ENCODE measurements at regions not wholly inside any gene's neighbourhood (a gene's known extent, or its start where the extent isn't known, plus 50 kb on each side); places are given as distances from the start of the nearest gene placed in this dataset.
A peak's percentile ranks its signal among the peaks of the same experiment; 100 is the strongest.

DNA sequence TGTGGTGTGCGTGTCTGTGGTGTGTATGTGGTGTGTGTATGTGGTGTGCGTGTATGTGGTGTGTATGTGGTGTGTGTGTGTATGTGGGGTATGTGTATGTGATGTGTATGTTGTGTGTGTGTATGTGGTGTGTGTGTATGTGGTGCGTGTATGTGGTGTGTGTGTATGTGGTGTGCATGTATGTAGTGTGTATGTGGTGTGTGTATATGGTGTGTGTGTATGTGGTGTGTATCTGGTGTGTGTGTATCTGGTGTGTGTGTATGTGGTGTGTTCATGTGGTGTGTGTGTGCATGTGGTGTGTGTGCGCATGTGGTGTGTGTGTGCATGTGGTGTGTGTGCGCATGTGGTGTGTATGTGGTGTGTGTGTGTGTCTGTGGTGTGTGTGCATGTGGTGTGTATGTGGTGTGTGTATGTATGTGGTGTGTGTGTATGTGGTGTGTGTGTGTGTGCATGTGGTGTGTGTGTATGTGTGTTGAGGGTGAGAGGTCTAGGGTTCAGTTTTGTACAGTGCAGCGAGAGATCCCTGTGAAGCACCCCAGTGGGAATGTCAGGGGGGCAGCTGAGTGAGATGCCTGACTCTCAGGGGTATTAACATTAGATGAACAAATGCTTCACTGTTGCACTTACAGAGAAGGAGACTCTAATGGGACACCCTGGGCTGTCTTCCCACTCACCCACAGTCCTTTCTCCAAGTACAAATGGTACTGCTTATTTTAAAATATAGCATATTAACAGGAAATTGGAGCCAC, 61.3 kb upstream of the MEDAG start:
- intact Hi-C loops (cut with DNase I): no loop called here
- Histone ChIP-seq H3K4me1 (no peaks in the 10 kb centered on the region), H3K4me3 (no peak overlapping the region), H3K27ac (no peak overlapping the region), H3K36me3 (no peaks in the 10 kb centered on the region), H3K27me3 (no peaks in the 10 kb centered on the region), H3K9me3 (no peaks in the 10 kb centered on the region)
- FAIRE-seq (no peak), DNase-seq (no peak), ATAC-seq (no peak)
- WGBS, 2 donors: 96 to 97% methylated on average over 6 of the region's 6 CpGs
- TF ChIP-seq, protein P1, sequence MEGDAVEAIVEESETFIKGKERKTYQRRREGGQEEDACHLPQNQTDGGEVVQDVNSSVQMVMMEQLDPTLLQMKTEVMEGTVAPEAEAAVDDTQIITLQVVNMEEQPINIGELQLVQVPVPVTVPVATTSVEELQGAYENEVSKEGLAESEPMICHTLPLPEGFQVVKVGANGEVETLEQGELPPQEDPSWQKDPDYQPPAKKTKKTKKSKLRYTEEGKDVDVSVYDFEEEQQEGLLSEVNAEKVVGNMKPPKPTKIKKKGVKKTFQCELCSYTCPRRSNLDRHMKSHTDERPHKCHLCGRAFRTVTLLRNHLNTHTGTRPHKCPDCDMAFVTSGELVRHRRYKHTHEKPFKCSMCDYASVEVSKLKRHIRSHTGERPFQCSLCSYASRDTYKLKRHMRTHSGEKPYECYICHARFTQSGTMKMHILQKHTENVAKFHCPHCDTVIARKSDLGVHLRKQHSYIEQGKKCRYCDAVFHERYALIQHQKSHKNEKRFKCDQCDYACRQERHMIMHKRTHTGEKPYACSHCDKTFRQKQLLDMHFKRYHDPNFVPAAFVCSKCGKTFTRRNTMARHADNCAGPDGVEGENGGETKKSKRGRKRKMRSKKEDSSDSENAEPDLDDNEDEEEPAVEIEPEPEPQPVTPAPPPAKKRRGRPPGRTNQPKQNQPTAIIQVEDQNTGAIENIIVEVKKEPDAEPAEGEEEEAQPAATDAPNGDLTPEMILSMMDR (IDR thresholded peaks at IDR 0.05): no peak

DNA sequence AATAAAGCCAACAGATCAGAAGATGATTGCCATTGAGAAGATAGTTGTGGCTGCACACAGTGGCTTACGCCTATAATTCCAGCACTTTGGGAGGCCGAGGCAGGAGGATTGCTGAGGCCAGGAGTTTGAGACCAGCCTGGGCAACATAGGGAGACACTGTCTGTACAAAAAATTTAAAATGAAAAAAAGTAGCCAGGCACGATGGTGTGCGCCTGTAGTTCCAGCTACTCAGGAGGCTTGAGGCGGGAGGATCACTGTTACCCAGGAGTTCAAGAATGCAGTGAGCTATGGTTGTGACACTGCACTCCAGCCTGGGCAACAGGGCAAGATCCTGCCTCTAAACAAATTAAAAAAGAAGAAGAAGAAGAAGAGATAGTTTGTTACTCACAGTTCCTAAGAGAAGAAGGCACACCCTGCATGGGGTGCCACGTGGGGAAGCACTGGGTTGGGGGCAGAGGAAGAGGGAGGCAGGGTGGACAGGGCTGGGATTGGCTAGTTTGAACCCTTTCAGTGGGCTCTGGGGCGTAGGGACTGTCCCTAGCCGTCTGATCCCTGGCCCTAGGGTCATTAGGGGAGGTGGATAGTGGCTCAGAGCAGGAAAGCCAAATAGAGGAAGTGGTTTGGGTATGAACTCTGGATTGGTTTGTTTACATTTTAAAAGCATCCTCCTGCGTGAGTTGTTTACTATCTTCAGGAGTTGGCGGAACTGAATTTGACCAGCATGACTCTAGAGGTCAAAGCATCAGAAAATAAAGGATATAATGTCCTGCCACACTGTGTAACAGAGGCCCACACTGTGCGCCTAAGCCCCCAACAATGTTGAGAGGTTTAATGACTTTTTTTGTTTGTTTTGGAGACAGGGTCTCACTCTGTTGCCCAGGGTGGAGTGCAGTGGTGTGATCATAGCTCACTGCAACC, 60.5 kb upstream of the MEDAG start:
- TF ChIP-seq, protein P1 (IDR thresholded peaks at IDR 0.05): no peak
- H3K9me3 ChIP-seq: no peaks in the 10 kb centered on the region
- no peaks in the 10 kb centered on the region for H3K27me3 ChIP-seq
- H3K4me3 ChIP-seq: no peak overlapping the region
- no peaks in the 10 kb centered on the region for H3K36me3 ChIP-seq
- H3K4me1 ChIP-seq: no peaks in the 10 kb centered on the region
- ATAC-seq: peak in 2 of 4 donors; percentile 39 to 47
- DNase-seq: no peak
- no peak for FAIRE-seq
- WGBS, 2 donors: 68 to 69% methylated on average over 11 of the region's 11 CpGs
- intact Hi-C loops (cut with DNase I): no loop called here
- H3K27ac ChIP-seq: no peak overlapping the region

DNA sequence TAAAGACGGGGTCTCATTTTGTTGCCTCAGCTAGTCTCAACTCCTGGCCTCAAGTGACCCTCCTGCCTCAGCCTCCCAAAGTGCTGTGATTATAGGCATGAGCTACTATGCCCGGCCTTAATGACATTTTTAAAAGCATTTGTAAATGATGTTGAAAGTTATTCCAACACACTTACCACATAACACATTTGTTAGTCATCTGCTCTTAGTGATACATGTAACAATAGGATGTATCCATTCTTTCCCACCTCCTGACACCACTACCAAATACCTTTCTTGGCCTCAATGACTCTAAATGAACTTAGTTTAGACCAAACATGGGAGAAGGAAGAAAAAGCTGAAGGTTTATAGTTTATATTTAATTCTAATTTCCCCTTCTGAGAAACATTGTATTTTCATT, 59.8 kb upstream of the MEDAG start:
- no peak for DNase-seq
- TF ChIP-seq, protein P1 (IDR thresholded peaks at IDR 0.05): no peak
- Histone ChIP-seq H3K27ac (no peak overlapping the region), H3K4me3 (no peak overlapping the region), H3K36me3 (no peaks in the 10 kb centered on the region), H3K4me1 (no peaks in the 10 kb centered on the region), H3K9me3 (no peaks in the 10 kb centered on the region), H3K27me3 (no peaks in the 10 kb centered on the region)
- no peak for FAIRE-seq
- ATAC-seq: no peak
- intact Hi-C loops (cut with DNase I): no loop called here
- 64 to 77% methylated on average over 2 of the region's 2 CpGs for WGBS, 2 donors

DNA sequence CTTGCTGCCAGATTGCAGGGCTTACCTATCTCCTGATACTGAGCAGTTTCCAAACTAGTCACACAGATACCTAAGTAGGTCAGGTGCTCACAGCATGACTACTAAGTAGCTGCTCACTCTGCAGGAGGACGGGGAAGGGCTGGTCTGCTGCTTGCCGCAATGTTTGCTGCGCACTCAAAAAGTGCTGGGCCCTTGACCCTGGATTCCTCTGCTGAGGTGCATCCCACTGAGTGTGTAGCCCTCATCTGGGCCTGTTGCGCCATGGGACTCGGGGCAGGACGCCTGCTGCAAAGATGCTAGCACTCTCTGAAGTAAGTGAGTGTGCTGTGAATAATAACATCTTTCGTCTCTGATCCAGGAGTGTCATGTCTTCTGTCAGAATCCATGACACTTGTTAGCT, 59.2 kb upstream of the MEDAG start:
- H3K9me3 ChIP-seq: no peaks in the 10 kb centered on the region
- FAIRE-seq (no peak), DNase-seq (no peak), ATAC-seq (no peak)
- WGBS, 2 donors: 88% methylated on average over 7 of the region's 7 CpGs
- no peaks in the 10 kb centered on the region for H3K36me3 ChIP-seq
- no peak overlapping the region for H3K27ac ChIP-seq
- H3K4me1 ChIP-seq: no peaks in the 10 kb centered on the region
- H3K4me3 ChIP-seq: no peak overlapping the region
- H3K27me3 ChIP-seq: no peaks in the 10 kb centered on the region
- intact Hi-C loops (cut with DNase I): no loop called here
- TF ChIP-seq, protein P1 (IDR thresholded peaks at IDR 0.05): no peak

All from pancreas (tissue), 10 donors.